Effector memory CD8-positive, alpha-beta T cell (primary cell): ENCODE measurements at regions not wholly inside any gene's neighbourhood (a gene's known extent, or its start where the extent isn't known, plus 50 kb on each side); places are given as distances from the start of the nearest gene placed in this dataset.
"Not testable (repeated sequence)": the region's sequence is repeated elsewhere in the genome, so short reads cannot be mapped to it uniquely, and the experiment has no call there.

Source experiments
- ATAC-seq: fragments of 150-1000 bp; cut with Tn5 transposase; replicated peaks from 2 replicates; pipeline ENCODE4 v1.10.0; 2021; ENCODE audit warnings: mild to moderate bottlenecking, moderate library complexity
- DNase-seq, 3 experiments: peaks; one replicate each; pipeline ENCODE4 v3.0.0; 2021
- H3K27ac Mint-ChIP-seq, 2 donors: one replicate each; pipeline ENCODE4 v1.8.0; 2022; ENCODE audit warnings: mild to moderate bottlenecking in 2 of 2, mixed read lengths in 2 of 2, moderate library complexity in 2 of 2
- H3K27me3 Mint-ChIP-seq, 2 donors: one replicate each; pipeline ENCODE4 v1.8.0; 2022; ENCODE audit warnings: mixed read lengths in 2 of 2
- H3K36me3 Mint-ChIP-seq: one replicate; pipeline ENCODE4 v1.8.0; 2022; ENCODE audit warnings: mild to moderate bottlenecking, moderate library complexity, mixed read lengths; ENCODE audit not compliant: insufficient read depth
- H3K4me1 Mint-ChIP-seq, 2 donors: one replicate each; pipeline ENCODE4 v1.8.0; 2022; ENCODE audit warnings: low read depth in 2 of 2, mixed read lengths in 2 of 2
- H3K4me3 Mint-ChIP-seq, 2 donors: one replicate each; pipeline ENCODE4 v1.8.0; 2022; ENCODE audit warnings: mild to moderate bottlenecking in 2 of 2, mixed read lengths in 2 of 2, moderate library complexity in 2 of 2
- H3K9me3 Mint-ChIP-seq, 2 donors: one replicate each; pipeline ENCODE4 v1.8.0; 2022; ENCODE audit warnings: mixed read lengths in 2 of 2

DNA sequence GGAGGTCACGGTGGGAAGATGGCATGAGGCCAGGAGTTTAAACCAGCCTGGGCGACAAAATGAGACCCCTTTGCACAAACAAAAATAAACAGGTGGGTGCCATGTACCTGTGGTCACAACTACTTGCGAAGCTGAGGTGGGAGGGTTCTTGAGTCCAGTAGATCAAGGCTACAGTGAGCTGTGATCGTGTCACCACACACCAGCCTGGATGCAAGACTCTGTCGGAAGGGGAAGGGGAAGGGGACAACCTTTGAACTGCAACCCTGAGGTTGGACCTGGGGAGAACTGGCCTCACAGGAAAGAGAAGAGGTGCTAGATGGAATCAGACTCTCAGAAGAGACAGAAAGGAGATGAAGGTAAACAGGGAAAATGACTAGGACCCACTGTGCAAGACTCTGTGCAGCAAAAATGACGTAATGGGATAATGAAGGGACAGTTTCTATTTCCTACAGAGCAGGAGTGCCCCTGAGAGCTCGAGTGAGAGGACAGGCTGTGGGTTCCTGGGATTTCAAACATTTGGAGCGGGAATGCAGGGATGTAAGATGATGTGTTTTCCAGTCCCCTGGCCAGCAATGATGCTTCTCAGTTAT is 131.0 kb upstream of the GRK3 start:
- H3K36me3 Mint-ChIP-seq, H3K9me3 Mint-ChIP-seq, H3K4me3 Mint-ChIP-seq, H3K27ac Mint-ChIP-seq, H3K4me1 Mint-ChIP-seq, ATAC-seq, DNase-seq: not testable (repeated sequence)
- peaks cover 26 to 55% of the 10 kb centered on the region in 2 donors for H3K27me3 Mint-ChIP-seq

GRCh38 chr22:25437414-25438160 is 126.9 kb upstream of the GRK3 start:
- H3K9me3 Mint-ChIP-seq = no peaks in the 10 kb centered on the region
- no peak overlapping the region for H3K27ac Mint-ChIP-seq
- no peak overlapping the region for H3K4me3 Mint-ChIP-seq
- H3K36me3 Mint-ChIP-seq = no peaks in the 10 kb centered on the region
- peaks cover 17 to 40% of the 10 kb centered on the region in 2 donors for H3K27me3 Mint-ChIP-seq
- DNase-seq = no peak
- H3K4me1 Mint-ChIP-seq = no peaks in the 10 kb centered on the region
- no peak for ATAC-seq

- no peak for ATAC-seq
- peaks cover 17% of the 10 kb centered on the region for H3K36me3 Mint-ChIP-seq
Measured at GRCh38 chr22:25447067-25447685, 117.3 kb upstream of the GRK3 start.

GRCh38 chr22:25447686-25448434 is 116.6 kb upstream of the GRK3 start:
- peaks cover 17% of the 10 kb centered on the region for H3K36me3 Mint-ChIP-seq
- peak; percentile 91 for ATAC-seq

More at GRCh38 chr22:25447067-25447685, 117.3 kb upstream of the GRK3 start:
- Mint-ChIP-seq H3K4me1 (peaks cover 13 to 39% of the 10 kb centered on the region in 2 donors), H3K27me3 (no peaks in the 10 kb centered on the region), H3K27ac (peak overlapping the region in 1 of 2 donors; percentile 96), H3K4me3 (peak overlapping the region; percentile 96 to 98), H3K9me3 (no peaks in the 10 kb centered on the region)
- DNase-seq = no peak

DNA sequence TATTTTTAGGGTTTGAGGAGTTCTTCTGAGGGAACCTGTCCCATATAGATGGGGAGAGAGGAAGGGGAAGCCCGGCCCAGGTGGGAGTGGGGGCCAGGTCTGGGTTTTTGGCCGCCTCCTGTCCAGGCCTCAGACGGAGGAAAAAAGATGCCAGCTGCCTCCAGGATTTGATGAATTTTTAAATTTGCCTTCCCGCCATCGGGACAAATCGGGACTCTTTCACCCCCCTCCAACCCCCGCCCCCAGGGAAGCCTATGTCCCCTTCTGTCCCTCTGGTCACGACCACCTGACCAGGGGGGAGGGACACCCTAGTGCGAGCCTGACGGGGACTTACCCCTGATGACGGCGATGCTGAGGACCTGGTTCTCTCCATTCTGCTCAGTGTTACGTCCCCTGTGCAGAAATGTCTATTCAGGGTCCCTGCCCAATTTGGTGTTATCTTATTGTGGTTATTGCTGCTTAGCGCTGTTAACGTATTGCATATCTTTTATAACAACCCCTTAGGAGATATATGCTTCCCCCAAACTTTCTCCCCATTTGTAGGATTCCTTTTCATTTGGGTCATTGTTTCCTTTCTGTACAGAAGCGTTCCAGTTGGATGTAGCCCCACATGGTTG is 115.9 kb upstream of the GRK3 start:
- H3K4me3 Mint-ChIP-seq = peak overlapping the region; percentile 96 to 98
- ATAC-seq (peak; percentile 44), DNase-seq (no peak)
- peaks cover 22 to 49% of the 10 kb centered on the region in 2 donors for H3K4me1 Mint-ChIP-seq
- H3K36me3 Mint-ChIP-seq = peaks cover 21% of the 10 kb centered on the region
- no peaks in the 10 kb centered on the region for H3K9me3 Mint-ChIP-seq
- H3K27ac Mint-ChIP-seq = peak overlapping the region; percentile 95 to 96
- H3K27me3 Mint-ChIP-seq = no peaks in the 10 kb centered on the region

More at GRCh38 chr22:25447686-25448434, 116.6 kb upstream of the GRK3 start:
- Mint-ChIP-seq H3K27ac (peak overlapping the region; percentile 95 to 96), H3K4me3 (peak overlapping the region; percentile 96 to 98), H3K9me3 (no peaks in the 10 kb centered on the region), H3K4me1 (peaks cover 20 to 46% of the 10 kb centered on the region in 2 donors), H3K27me3 (no peaks in the 10 kb centered on the region)
- DNase-seq = peak; percentile 84 to 87 (median 84)

DNA sequence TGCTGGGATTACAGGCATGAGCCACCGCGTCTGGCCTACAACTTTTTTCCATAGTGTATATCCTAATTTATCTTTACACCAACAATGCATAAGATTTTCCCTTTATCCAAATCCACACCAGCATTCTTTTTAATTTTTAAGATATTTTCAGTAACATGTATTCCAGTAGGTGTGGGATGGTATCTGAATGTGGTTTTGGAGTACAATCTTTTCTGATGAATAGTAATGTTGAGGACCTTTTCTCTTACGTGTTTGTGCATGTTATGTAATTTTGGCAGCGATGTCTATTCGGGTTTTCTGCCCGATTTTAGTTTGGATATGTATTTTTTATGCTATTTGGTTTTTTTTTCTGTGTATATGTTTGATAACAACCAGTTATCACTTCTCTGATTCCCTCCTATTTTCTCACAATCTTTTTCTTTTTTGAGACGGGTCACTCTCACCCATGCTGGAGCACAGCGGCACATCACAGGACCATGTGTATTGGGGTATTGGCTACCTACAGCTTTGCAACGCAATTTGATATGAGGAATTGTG is 114.6 kb upstream of the GRK3 start:
- Mint-ChIP-seq H3K4me1 (peaks cover 26 to 55% of the 10 kb centered on the region in 2 donors), H3K27me3 (no peaks in the 10 kb centered on the region), H3K4me3 (peak overlapping the region; percentile 96 to 98), H3K27ac (peak overlapping the region in 1 of 2 donors; percentile 1), H3K9me3 (no peaks in the 10 kb centered on the region), H3K36me3 (peaks cover 31% of the 10 kb centered on the region)
- DNase-seq (no peak), ATAC-seq (no peak)

DNA sequence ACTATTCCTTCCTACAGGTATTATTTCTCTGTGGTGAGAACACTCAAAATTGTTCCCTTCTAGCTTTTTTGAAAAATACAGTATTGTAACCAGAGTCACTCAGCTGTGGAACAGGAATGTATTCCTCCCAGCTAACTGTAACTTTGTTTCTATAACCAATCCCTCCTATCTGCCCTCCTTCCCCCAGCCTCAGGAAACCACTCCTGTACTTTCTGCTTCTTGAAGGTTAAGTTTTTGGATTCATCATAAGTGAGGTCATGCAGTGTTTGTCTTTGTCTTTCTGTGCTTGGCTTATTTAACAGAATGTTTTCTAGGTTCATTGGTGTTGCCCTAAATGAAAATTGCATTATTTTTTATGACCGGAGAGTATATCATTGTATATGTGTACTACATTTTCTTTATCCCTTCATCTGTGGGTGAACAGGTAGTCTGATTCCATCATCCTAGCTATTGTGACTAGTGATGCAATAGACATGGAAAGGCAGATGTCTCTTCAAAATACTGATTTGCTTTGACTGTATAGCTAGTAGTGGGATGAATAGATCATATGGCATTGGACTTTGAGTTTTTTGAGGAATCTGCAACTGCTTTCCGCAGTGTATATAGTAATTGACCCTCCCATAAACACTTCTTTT is 112.9 kb upstream of the GRK3 start:
- H3K27ac Mint-ChIP-seq = peak overlapping the region; percentile 35 to 51
- peaks cover 30 to 58% of the 10 kb centered on the region in 2 donors for H3K4me1 Mint-ChIP-seq
- DNase-seq (no peak), ATAC-seq (no peak)
- H3K36me3 Mint-ChIP-seq = peaks cover 31% of the 10 kb centered on the region
- H3K4me3 Mint-ChIP-seq = peak overlapping the region; percentile 8 to 28
- no peaks in the 10 kb centered on the region for H3K27me3 Mint-ChIP-seq
- no peaks in the 10 kb centered on the region for H3K9me3 Mint-ChIP-seq

DNA sequence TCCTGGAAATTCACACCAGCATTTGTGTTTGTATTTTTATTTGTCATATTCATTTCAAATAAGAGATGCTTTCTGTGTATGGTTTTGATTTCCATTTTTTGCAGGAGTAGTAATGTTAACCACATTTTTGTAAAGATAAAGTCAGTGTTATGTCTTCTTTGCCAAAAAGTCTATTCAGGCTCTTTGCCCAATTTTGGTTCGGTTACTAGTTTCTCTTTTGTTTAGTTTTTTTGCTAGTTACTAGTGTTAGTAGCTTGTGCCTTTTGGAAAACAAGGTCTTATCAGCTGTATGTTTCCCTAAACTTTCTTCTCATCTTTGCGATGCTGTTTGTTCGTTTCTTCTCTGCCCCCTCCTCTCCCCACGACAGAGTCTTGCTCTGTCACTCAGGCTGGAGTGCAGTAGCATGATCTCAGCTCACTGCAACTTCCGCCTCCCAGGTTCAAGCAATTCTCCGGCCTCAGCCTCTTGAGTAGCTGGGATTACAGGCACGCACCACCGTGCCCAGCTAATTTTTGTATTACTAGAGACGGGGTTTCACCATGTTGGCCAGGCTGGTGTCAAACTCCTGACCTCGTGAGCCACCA is 112.3 kb upstream of the GRK3 start:
- peaks cover 31% of the 10 kb centered on the region for H3K36me3 Mint-ChIP-seq
- H3K27me3 Mint-ChIP-seq = no peaks in the 10 kb centered on the region
- DNase-seq (no peak), ATAC-seq (no peak)
- peaks cover 32 to 62% of the 10 kb centered on the region in 2 donors for H3K4me1 Mint-ChIP-seq
- peak overlapping the region; percentile 17 to 81 for H3K27ac Mint-ChIP-seq
- peak overlapping the region in 1 of 2 donors; percentile 23 for H3K4me3 Mint-ChIP-seq
- no peaks in the 10 kb centered on the region for H3K9me3 Mint-ChIP-seq

- ATAC-seq (no peak), DNase-seq (no peak)
- peaks cover 32 to 56% of the 10 kb centered on the region in 2 donors for H3K4me1 Mint-ChIP-seq
- no peaks in the 10 kb centered on the region for H3K9me3 Mint-ChIP-seq
- H3K27me3 Mint-ChIP-seq = no peaks in the 10 kb centered on the region
- peak overlapping the region in 1 of 2 donors; percentile 23 for H3K4me3 Mint-ChIP-seq
- peak overlapping the region; percentile 17 to 81 for H3K27ac Mint-ChIP-seq
- peaks cover 27% of the 10 kb centered on the region for H3K36me3 Mint-ChIP-seq
Measured at GRCh38 chr22:25453058-25453457, 111.4 kb upstream of the GRK3 start.

DNA sequence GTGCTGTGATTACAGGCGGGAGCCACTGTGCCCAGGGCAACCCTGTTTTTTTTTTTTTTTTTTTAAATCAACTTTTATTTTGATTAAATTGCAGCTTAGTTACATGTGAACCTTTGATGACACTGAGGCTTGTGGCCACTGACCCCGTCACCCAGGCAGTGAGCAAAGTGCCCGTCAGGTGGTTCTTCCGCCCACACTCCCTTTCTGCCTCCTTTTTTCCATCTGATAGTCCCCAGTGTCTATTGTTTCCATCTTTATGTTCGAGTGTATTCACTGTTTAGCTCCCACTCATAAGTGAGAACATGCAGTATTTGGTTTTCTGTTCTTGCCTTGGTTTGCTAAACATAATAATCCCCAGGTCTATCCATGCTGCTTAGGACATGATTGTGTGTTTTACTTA is 110.9 kb upstream of the GRK3 start:
- DNase-seq = no peak
- peaks cover 32 to 54% of the 10 kb centered on the region in 2 donors for H3K4me1 Mint-ChIP-seq
- peaks cover 23% of the 10 kb centered on the region for H3K36me3 Mint-ChIP-seq
- no peaks in the 10 kb centered on the region for H3K27me3 Mint-ChIP-seq
- H3K27ac Mint-ChIP-seq = peak overlapping the region in 1 of 2 donors; percentile 8
- ATAC-seq = no peak
- H3K4me3 Mint-ChIP-seq = no peak overlapping the region
- no peaks in the 10 kb centered on the region for H3K9me3 Mint-ChIP-seq

DNA sequence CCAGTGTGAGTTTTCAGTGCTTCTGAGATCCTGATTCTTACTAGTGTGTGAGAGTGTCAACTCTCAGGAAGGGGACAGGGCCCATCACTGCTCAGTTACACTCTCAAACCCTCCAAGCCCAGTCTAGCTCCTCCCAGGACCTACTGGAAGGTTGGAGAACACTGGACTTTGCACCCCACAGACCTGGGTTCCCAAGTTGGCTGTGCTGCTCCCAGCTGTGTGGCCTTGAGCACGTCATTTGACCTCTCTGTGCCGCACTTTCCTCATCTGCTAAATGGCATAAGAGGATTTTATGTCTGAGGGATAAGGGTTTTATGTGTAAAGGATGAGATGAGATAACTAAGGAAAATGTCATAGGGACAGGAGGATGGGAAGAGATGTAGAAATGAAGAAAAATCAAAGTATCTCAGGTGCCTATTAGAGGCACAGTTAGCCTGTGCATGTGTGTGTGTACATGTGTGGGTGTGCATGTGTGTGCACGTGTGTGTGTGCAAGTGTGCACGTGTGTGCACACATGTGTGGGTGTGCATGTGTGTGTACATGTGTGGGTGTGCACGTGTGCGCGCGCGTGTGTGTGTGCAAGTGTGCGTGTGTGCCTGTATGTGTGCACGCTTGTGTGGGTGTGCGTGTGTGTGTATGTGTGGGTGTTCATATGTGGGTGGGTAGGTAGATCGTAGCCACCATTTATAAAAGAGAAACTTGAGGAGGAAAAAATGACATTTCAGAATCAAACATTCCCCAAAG is 108.0 kb upstream of the GRK3 start:
- not testable (repeated sequence) for H3K4me3 Mint-ChIP-seq, DNase-seq, H3K27me3 Mint-ChIP-seq, H3K9me3 Mint-ChIP-seq, ATAC-seq
- peaks cover 38% of the 10 kb centered on the region for H3K36me3 Mint-ChIP-seq
- H3K27ac Mint-ChIP-seq = peak overlapping the region in 1 of 2 donors; percentile 77
- peaks cover 22 to 30% of the 10 kb centered on the region in 2 donors for H3K4me1 Mint-ChIP-seq
